Muscle layer of duodenum (tissue), 2 donors: ENCODE measurements at regions not wholly inside any gene's neighbourhood (a gene's known extent, or its start where the extent isn't known, plus 50 kb on each side); places are given as distances from the start of the nearest gene placed in this dataset.

Experiments used
- H3K27ac ChIP-seq: one replicate; pipeline ENCODE4 v1.7.0; 2013; ENCODE audit warnings: mild to moderate bottlenecking, low read length
- H3K27me3 ChIP-seq: one replicate; pipeline ENCODE4 v1.7.0; 2013; ENCODE audit warnings: low read depth, mild to moderate bottlenecking, control low read depth, low read length
- H3K36me3 ChIP-seq, 2 donors: one replicate each; pipeline ENCODE4 v1.7.0; 2013; ENCODE audit warnings: low read length in 2 of 2, control low read depth in 1 of 2, mild to moderate bottlenecking in 1 of 2; ENCODE audit not compliant: insufficient read depth in 2 of 2, control insufficient read depth in 1 of 2
- H3K4me1 ChIP-seq, 2 donors: one replicate each; pipeline ENCODE4 v1.7.0; 2013; ENCODE audit warnings: low read length in 2 of 2, mild to moderate bottlenecking in 2 of 2, control low read depth in 1 of 2, moderate library complexity in 1 of 2; ENCODE audit not compliant: insufficient read depth in 2 of 2, control insufficient read depth in 1 of 2
- H3K4me3 ChIP-seq, 2 donors: one replicate each; pipeline ENCODE4 v1.7.0; 2013; ENCODE audit warnings: low read length in 2 of 2, low read depth in 1 of 2, mild to moderate bottlenecking in 1 of 2
- H3K9me3 ChIP-seq, 2 donors: one replicate each; pipeline ENCODE4 v1.7.0; 2013; ENCODE audit warnings: low read length in 2 of 2, control low read depth in 1 of 2, mild to moderate bottlenecking in 1 of 2; ENCODE audit not compliant: control insufficient read depth in 1 of 2
- donor health status: healthy.

DNA sequence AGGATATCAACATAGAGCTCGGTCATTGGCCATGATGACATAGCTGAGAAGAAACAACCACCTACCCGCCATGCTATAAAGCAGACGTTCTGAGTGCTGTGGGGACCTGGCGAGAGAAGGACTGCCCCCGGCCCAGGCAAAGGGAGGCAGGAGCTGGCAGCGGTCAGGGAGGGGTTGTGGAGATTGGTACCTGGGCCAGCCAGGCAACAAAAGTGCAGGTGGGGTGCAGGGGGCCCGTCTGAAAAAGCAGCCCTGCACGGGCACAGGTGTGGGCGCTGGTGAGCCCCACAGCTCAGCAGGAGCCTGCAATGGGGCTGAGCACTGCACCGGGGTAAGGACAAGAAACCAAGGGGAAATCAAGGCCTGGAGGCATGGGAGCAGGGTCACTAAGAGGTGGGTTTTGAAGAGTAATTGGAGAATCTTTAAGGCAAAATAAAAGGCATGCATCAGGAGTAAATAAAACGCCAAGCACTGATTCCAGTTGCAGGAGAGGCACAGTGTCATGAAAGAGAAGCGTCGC, 464.0 kb downstream of the EIPR1 start:
- Histone ChIP-seq H3K27ac (no peak overlapping the region), H3K36me3 (no peaks in the 10 kb centered on the region), H3K4me1 (no peaks in the 10 kb centered on the region), H3K9me3 (peaks cover 0 to 6% of the 10 kb centered on the region in 2 donors), H3K27me3 (no peaks in the 10 kb centered on the region), H3K4me3 (no peak overlapping the region)

DNA sequence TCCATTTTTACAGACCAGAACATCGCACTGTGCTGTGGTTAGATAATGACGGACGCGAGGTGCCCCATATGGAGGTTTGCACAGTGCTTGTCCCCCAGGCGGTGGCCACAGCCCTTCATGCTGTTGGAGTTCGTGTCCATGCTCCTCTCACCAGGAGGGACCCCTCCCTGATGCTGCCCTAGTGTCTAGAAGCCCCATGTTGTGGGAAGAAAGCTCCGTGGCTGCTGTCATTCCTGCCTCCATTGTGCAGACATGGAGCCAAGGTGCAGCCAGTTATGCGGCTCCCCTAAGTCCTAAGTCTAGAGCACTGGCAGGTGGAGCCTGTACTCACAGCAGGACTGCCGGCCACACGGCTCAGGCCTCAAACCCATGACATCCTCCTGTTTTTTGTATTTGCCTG, 464.9 kb downstream of the EIPR1 start:
- H3K4me3 ChIP-seq = no peak overlapping the region
- no peak overlapping the region for H3K27ac ChIP-seq
- H3K27me3 ChIP-seq = no peaks in the 10 kb centered on the region
- H3K36me3 ChIP-seq = no peaks in the 10 kb centered on the region
- peaks cover 0 to 6% of the 10 kb centered on the region in 2 donors for H3K9me3 ChIP-seq
- H3K4me1 ChIP-seq = no peaks in the 10 kb centered on the region

DNA sequence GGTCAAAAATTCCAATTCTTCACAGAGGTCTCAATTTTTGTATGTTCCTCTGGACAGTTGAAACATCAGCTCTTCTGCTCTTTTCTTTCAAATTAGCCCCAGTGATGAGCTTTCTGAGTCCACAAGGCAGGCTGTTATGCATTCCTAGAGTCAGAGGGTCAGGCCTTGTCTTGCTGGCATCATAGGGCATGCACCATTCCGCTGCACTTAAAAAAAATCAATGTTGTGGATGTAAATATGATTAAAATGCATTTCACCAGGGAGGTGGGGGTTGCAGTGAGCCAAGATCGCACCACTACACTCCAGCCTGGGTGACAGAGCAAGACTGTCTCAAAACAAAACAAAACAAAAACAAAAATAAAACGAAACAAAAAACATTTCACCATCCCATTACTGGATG, 465.3 kb downstream of the EIPR1 start:
- no peak overlapping the region for H3K4me3 ChIP-seq
- H3K36me3 ChIP-seq = no peaks in the 10 kb centered on the region
- no peaks in the 10 kb centered on the region for H3K27me3 ChIP-seq
- no peak overlapping the region for H3K27ac ChIP-seq
- no peaks in the 10 kb centered on the region for H3K4me1 ChIP-seq
- H3K9me3 ChIP-seq = peaks cover 0 to 6% of the 10 kb centered on the region in 2 donors

DNA sequence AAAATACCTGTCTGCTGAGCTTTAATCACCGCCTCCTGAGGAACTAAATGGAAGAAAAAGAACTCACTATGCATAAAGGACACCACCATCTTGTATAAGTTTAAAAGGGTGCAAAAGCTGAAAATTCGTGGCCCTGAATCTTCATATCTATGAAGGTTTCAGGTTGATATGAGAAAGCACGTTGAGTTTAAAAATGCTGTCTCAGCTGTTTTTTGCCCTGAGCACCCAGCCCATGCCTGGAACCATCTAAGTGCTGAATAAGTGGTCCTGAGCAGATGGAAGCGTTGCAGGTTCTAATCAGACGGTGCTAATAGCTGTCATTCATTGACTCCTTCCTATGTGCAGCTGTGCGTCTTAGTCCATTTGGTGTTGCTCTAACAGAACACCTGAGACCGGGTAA, 467.4 kb downstream of the EIPR1 start:
- Histone ChIP-seq H3K36me3 (no peaks in the 10 kb centered on the region), H3K4me3 (no peak overlapping the region), H3K27me3 (no peaks in the 10 kb centered on the region), H3K9me3 (no peaks in the 10 kb centered on the region), H3K4me1 (no peaks in the 10 kb centered on the region), H3K27ac (no peak overlapping the region)

DNA sequence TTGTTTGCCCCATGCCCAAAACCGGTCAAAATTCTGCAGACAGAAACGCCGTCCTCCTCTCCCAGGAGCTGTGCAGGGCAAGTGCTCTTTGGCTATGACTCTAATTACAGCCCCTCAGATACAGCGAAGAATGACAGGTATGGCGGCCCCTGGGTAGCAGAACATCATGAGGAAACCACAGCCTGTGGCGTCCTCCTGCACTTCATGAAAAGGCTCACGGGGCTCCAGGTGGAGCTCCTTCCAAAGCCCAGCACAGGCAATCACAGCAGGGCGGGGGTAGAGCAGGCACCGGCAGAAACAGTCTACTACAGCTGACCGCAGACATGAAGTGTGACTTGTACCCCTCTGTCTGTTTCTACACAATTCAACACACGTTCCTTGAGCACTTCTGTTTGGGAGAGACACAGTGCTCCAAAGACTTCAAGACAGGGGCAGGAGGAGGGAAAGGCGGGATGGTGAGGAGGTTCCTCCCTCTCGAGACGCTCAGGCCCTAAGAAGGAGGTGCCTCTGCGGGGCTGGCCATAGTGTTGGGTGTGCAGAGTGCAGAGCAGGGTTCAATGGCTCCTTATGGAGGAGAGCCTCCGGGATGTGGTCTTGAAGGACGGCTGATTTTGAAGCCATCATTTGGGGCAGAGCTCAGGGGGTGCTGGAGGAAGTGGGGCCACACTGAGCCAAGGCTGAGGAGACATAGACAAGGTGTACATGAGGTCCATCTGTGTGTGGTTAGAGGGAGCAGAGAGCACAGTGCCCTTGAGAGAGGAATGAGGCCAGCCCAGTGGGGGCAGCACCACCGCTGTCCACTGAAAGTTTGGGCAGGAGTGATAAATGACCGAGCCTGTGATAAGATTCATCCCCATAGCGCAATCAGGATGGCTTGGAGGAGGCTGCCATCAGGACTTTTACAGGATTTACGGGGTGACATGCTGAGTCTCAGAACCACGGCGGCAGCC, 468.3 kb downstream of the EIPR1 start:
- Histone ChIP-seq H3K27ac (no peak overlapping the region), H3K27me3 (no peaks in the 10 kb centered on the region), H3K4me3 (no peak overlapping the region), H3K4me1 (no peaks in the 10 kb centered on the region), H3K9me3 (no peaks in the 10 kb centered on the region), H3K36me3 (no peaks in the 10 kb centered on the region)

DNA sequence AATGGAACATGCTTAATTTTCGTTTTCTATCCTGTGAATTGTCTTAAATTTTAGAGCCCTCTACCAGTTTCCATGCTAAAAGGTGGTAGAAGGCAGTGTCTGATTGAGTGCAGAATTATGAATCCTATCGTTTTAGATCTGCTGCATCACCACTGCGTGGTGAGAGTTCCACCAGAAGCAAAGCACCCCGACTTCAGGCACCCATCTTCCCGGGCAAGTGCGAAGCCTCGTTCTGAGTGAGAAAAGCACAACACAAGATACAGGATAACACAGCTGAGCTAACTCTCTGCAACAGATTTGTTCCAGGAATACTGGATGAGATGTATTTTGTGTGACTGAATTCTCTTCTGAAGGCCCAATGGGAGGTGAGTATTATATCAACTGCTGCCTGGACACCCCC, 471.5 kb downstream of the EIPR1 start:
- no peaks in the 10 kb centered on the region for H3K27me3 ChIP-seq
- no peak overlapping the region for H3K4me3 ChIP-seq
- no peaks in the 10 kb centered on the region for H3K9me3 ChIP-seq
- no peaks in the 10 kb centered on the region for H3K36me3 ChIP-seq
- H3K4me1 ChIP-seq = no peaks in the 10 kb centered on the region
- no peak overlapping the region for H3K27ac ChIP-seq

DNA sequence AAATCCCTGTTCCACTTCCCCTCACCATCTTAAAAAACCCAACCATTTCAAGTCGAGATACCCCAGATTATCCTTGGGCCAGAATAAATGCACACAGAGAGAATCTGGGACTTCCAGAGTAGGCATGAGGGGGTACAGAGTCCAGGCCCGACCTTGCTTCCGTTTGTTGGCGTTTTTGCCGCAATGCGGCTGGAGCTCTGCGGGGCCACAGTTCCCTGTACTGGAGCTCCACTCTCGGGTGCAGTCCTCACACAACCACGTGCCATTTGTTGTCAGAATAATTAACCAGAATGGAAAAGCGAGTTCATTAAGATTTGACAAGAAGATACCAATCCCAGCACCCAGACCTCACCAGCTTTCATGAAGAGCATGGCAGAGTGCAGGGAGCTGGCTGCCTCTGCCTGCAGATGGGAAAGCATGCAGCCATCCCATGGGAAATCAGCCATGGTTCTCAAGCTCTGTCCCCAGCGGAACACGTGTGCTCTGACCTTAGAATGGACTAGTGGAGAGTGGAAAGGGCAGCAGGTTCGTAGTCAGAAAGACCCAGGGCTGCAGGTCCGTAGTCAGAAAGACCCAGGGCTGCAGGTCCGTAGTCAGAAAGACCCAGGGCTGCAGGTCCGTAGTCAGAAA, 472.8 kb downstream of the EIPR1 start:
- no peaks in the 10 kb centered on the region for H3K27me3 ChIP-seq
- H3K9me3 ChIP-seq = no peaks in the 10 kb centered on the region
- no peaks in the 10 kb centered on the region for H3K4me1 ChIP-seq
- H3K36me3 ChIP-seq = no peaks in the 10 kb centered on the region
- no peak overlapping the region for H3K27ac ChIP-seq
- H3K4me3 ChIP-seq = no peak overlapping the region

DNA sequence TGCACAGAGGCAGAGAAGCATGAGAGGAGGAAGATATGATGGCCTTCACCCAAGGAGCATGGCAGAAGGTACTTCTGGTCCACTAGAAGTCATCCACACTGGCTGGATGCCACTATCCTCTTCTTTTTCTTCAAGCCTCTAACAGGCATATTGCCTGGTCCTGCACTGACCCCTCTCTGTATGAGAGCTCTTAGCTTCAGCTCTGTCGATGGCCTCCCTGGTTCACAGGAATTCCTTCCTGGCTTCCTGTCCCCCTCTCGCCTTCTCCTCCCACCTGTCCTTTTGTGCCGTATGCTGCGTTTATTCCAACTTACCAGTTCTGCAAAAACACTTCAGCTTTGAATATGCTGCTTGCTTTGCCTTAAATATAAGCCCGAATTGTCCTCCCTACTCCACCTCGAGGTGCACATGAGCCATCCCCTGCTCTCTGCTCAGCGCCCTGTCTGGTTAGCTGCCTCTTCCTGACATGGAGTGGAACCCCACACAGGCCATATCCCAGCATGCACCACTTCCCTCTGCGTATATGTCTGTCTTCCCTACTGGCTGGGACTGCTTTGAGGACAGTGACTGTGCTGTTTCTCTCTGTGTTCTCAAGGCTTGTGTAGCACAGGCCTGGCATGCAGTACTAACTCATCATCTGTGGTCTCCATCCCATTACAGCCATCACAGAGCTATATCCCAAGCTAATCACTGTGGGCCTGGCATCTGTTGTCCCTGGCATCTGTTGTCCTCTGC, 474.9 kb downstream of the EIPR1 start:
- no peak overlapping the region for H3K27ac ChIP-seq

DNA sequence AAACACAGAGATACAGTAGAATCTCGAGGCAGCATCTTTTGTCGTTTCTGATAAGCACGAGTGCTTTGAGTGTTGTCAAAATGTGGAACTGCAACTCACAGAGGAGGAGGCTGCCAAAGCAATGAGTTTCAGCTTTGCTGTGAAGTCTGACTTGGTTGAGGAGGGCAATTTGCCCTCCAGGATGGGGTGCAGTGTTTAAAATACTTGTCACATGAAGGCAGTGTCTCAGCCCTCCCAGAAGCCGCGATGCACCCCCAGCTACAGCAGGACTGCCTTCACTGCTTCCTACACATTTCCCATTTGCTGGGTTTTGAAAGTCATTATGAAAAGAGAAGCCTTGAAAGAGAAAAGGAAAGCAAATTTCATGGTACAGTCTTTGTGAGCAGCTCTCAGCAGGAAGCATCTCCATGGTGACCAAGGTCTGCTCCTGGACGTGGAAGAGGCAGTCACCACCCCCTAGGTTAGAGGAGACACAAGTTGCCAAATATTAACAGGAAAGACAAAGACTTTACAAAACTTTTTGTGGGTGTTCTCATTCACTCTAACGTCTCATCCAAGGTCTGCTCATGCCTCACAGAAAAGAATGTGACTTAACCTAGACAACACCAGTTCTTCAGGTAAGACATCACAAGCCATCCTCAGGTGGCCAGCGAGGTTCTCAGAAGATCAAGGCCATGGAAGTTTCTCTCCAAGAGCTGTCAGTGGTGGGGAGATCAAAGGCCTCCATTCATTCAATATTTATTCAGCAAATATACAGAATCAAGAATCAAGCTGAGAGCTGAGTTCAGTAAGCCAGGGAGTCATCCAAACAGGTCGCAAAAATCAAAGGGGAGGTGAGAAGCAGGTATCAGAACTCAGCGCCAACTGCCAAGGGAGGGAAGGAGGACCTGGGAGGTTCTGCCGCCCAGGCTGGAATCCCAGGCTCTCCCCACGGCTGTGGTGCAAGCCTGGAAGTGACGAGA, 476.0 kb downstream of the EIPR1 start:
- Histone ChIP-seq H3K4me3 (no peak overlapping the region), H3K9me3 (no peaks in the 10 kb centered on the region), H3K27ac (no peak overlapping the region), H3K27me3 (no peaks in the 10 kb centered on the region), H3K4me1 (no peaks in the 10 kb centered on the region), H3K36me3 (no peaks in the 10 kb centered on the region)

More for the DNA sequence above, 474.9 kb downstream of the EIPR1 start:
- H3K4me1 ChIP-seq = no peaks in the 10 kb centered on the region
- H3K36me3 ChIP-seq = no peaks in the 10 kb centered on the region
- H3K27me3 ChIP-seq = no peaks in the 10 kb centered on the region
- H3K9me3 ChIP-seq = no peaks in the 10 kb centered on the region
- H3K4me3 ChIP-seq = no peak overlapping the region

DNA sequence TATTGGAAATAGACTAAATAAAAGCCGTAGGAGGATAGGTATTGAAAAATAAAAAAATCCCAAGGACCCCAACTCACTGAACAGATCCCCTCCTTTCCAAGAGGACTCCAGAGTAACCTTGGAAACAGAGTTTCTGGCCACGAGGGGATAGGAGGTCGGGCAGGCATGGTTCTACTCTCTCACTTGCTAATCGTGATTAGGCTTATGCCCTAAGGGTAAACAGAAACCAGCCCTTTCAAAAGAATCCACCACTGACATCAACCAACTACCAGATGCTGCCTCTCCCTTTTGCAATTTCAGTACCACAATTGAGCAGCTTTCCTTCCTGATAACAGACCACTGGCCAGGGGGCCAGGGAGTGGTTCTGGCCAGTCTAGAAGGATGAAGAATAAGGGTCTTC, 477.8 kb downstream of the EIPR1 start:
- no peaks in the 10 kb centered on the region for H3K36me3 ChIP-seq
- no peaks in the 10 kb centered on the region for H3K27me3 ChIP-seq
- no peak overlapping the region for H3K4me3 ChIP-seq
- H3K4me1 ChIP-seq = no peaks in the 10 kb centered on the region
- H3K27ac ChIP-seq = no peak overlapping the region
- H3K9me3 ChIP-seq = no peaks in the 10 kb centered on the region
